ENCODE measurements at regions not wholly inside any gene's neighbourhood (a gene's known extent, or its start where the extent isn't known, plus 50 kb on each side); places are given as distances from the start of the nearest gene placed in this dataset.
"Not testable (repeated sequence)": the region's sequence is repeated elsewhere in the genome, so short reads cannot be mapped to it uniquely, and the experiment has no call there.

GRCh38 chr14:85319998-85320630, 209.8 kb upstream of the FLRT2 start:
- FAIRE-seq: no peak

- FAIRE-seq: no peak
Measured at GRCh38 chr14:85325134-85326017, 204.6 kb upstream of the FLRT2 start.

DNA sequence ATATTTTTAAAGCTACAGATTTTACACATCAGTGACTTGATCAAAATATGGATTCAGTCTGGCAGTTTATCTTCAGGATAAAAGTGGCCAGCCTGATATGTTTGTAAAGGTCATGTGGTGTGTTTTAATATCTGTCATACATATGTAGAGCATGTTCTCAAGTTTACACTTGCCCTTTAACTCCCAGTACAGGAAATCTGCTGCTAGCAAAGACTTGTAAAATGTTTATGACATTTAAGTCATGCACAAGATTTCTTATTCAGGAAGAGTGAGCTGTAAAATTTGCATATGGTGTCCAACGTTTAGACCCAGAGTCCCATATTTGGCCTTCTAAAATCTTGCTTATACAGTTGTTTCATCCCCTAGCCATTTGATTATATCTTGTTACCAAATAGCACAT, 197.5 kb upstream of the FLRT2 start:
- FAIRE-seq: no peak

DNA sequence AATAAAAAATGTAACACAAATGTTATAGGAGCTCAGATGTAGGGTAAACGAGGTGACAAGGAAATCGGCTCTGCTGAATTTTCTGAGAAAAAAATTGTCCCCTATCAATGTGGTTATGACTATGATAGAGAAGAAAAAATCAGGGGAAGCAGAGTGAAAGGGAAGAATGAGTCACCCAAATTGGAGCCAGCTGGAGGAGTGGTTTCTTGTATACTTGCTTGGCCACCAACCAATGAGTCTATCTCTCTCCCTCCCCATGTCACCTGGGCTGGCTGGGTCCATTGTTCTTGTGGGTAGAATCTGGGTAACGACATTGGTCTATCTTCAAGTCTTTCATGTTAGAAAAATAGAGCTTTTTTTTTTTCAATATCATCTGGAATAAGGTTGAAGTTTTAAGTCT, 196.6 kb upstream of the FLRT2 start:
- no peak for FAIRE-seq

DNA sequence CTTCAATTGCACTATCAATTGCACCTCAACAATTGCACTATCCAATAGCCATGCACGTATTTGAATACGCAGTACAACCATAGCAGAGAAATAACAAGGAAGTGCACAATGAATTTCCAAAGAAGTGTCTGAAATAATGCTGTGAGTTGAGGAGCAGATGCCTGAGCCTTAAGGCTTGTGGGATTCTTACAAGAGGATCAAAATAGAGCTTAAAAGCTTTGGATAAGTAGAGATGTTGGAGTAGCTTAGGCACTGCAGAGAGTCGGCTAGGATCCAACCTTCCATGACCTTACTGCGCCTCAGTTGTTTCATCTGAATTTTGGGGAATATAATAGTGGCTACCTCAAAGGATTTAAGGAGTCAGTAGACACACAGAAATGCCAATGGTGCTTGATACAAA, 196.1 kb upstream of the FLRT2 start:
- FAIRE-seq: no peak

GRCh38 chr14:85334316-85334715, 195.6 kb upstream of the FLRT2 start:
- FAIRE-seq: no peak

DNA sequence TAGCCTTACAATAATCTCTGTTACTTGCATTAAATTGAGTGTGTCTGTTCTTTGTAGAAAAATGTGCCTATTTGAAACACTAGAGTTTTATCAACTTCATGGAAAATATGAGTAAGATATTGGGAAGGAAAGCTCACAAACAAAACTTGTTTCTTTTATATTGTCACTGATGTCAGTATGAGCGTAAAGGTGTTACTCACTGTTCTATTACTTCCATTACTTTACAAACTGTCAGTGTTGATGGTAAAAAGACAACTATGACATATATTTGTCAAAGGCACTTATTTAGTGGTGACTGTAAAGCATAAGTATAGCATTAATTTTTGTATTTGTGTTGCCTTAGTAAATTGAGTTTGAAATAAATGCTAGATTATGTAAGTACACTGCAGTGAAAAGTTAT, 193.7 kb upstream of the FLRT2 start:
- no peak for FAIRE-seq

GRCh38 chr14:85336817-85337216, 193.1 kb upstream of the FLRT2 start:
- FAIRE-seq: no peak

GRCh38 chr14:85338895-85339294, 191.0 kb upstream of the FLRT2 start:
- FAIRE-seq: no peak

- FAIRE-seq: no peak
Measured at GRCh38 chr14:85342858-85343607, 186.9 kb upstream of the FLRT2 start.

DNA sequence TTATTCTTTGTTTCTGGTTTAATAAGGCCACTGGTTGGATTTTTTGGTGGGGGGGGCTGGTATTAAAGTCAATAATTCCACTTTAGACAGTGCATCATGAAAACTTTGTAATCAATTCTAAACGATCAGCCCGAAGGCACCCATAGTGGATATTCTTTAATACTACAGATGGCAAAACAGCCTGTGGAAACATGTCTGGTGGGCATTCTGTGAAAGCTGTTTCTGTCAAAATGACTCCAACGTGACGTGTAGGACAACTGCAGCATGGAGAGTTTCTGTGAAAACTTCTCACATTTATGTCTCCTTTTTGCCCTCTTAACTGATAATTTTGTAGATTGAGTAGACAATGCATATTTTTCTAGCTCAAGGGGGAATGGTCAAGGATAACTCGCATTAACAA, 185.8 kb upstream of the FLRT2 start:
- FAIRE-seq: no peak

GRCh38 chr14:85344847-85345570, 184.9 kb upstream of the FLRT2 start:
- FAIRE-seq: peak; percentile 87

DNA sequence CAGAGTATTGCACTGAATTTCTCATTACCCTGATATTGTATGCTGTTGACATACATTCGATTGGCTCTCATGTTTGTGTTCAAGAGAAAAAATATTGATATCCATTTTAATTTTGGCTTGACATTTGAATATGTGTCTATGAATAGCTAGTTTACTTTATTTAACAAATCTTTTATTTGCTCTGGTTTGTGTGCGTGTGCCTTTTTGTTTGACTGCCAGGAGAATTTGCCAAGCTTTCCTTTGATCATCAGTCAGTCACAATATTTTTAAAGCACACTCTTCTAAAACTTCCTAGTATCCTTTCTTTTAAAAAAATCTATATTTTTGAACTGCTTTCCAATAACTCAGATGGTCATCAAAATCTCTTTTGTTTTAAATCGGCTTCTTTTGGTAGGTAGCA, 179.3 kb upstream of the FLRT2 start:
- no peak for FAIRE-seq

GRCh38 chr14:85352588-85352987, 177.4 kb upstream of the FLRT2 start:
- not testable (repeated sequence) for FAIRE-seq

DNA sequence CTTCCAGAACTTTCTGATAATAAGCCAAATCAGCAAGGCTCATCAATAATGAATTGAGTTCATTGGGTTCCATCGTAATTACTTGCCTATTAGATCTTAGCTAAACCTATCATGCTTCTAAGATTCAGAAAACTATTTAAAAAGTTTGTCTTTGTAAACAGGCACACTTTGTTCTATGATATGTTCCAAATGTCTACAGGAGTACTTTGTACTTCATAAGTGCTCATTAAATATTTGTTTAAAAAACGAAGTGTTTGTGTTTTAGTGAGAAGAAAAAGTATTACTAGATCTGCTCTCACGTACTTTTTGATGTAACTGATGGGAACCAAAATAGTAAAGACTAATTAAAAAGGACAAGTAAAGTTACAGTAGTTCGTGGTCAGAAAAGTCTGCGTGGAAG, 172.8 kb upstream of the FLRT2 start:
- FAIRE-seq: no peak

GRCh38 chr14:85358136-85358785, 171.7 kb upstream of the FLRT2 start:
- no peak for FAIRE-seq

GRCh38 chr14:85359505-85359904, 170.4 kb upstream of the FLRT2 start:
- no peak for FAIRE-seq

DNA sequence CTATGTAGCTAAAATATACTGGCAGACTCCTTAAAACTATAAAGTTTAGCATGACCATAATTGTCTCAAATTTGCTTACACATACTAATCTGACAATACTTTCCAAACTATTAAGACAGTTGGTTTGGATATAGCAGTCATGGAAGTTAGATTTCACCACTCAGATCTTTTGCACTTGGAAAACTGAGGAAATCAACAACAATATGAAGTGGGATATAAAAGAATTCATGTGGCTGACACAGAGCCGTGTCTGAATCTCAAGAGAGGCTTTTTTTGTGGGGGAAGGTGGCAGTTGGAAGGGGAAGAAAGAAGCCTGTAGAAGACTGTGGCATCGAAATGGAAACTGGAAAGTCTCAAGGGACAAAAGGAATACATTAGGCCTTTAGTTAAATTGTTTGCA, 166.6 kb upstream of the FLRT2 start:
- FAIRE-seq: no peak

GRCh38 chr14:85366226-85366625, 163.7 kb upstream of the FLRT2 start:
- FAIRE-seq: no peak

- no peak for FAIRE-seq
Measured at GRCh38 chr14:85380881-85381280, 149.1 kb upstream of the FLRT2 start.

GRCh38 chr14:85382341-85382740, 147.6 kb upstream of the FLRT2 start:
- FAIRE-seq: no peak

GRCh38 chr14:85387181-85387580, 142.8 kb upstream of the FLRT2 start:
- no peak for FAIRE-seq
